Endothelial cell of umbilical vein (primary cell): ENCODE measurements at regions not wholly inside any gene's neighbourhood (a gene's known extent, or its start where the extent isn't known, plus 50 kb on each side); places are given as distances from the start of the nearest gene placed in this dataset.

ENCODE experiments used
- BruUV-seq: library from RNA; stranded (reverse); fragments of 400-500 nt; replicated peaks from 2 replicates; lab custom pipeline; 2021; lab: Mats Ljungman, UMichigan
- CTCF ChIA-PET: fragments of 300-600, 350-600 bp; sonication (Branson Sonifier 250); formaldehyde crosslinking; loops from one replicate; lab custom pipeline; 2021; ENCODE audit warnings: antibody characterized with exemption, inconsistent platforms; lab: Charles Lee
- POLR2A ChIA-PET: fragments of 300-600, 350-600 bp; sonication (Branson Sonifier 250); formaldehyde crosslinking; loops from one replicate; lab custom pipeline; 2021; ENCODE audit warnings: antibody characterized with exemption, inconsistent platforms; lab: Charles Lee
- DNase-seq: peaks from one replicate; pipeline ENCODE4 v3.0.0-alpha.2; 2011; ENCODE audit warnings: low read depth, low spot score
- FAIRE-seq: peaks from 2 replicates; lab custom pipeline; 2011; peaks lifted over from hg19 to GRCh38; lab: Jason Lieb, UNC
- H2AFZ ChIP-seq: 2 replicates; pipeline ENCODE4 v1.6.0; 2012; ENCODE audit warnings: low read depth, low read length, control low read depth, inconsistent platforms
- H3K27ac ChIP-seq: 2 replicates; pipeline ENCODE4 v1.5.1; 2011; ENCODE audit warnings: low read depth, mild to moderate bottlenecking, control low read depth, low read length, moderate library complexity; ENCODE audit not compliant: insufficient read depth
- H3K27me3 ChIP-seq, 2 experiments: 2 replicates each; pipeline versions ENCODE4 v1.6.0 to v1.6.1; 2011; ENCODE audit warnings: low read length in 2 of 2, mixed read lengths in 1 of 2; ENCODE audit not compliant: control insufficient read depth in 2 of 2, insufficient read depth in 2 of 2
- H3K36me3 ChIP-seq, 2 experiments: 2 replicates in 1 of 2; 3 replicates in 1 of 2; pipeline ENCODE4 v1.5.1; 2011; ENCODE audit warnings: low read length in 2 of 2, mild to moderate bottlenecking in 1 of 2, moderate library complexity in 1 of 2; ENCODE audit not compliant: control insufficient read depth in 2 of 2, insufficient read depth in 2 of 2; ENCODE audit errors: extremely low read depth in 1 of 2
- H3K4me1 ChIP-seq: 3 replicates; pipeline ENCODE4 v1.5.1; 2011; ENCODE audit warnings: mild to moderate bottlenecking, low read length; ENCODE audit not compliant: control insufficient read depth, insufficient read depth; ENCODE audit errors: extremely low read depth
- H3K4me2 ChIP-seq: 2 replicates; pipeline ENCODE4 v1.6.1; 2011; ENCODE audit warnings: low read length, control low read depth, mixed read lengths; ENCODE audit not compliant: insufficient read depth
- H3K4me3 ChIP-seq, 3 experiments: fragments of 200-600 bp in 1 of 3; sonication (generic), shearing (Covaris generic) in 1 of 3; replicated peaks in 1 of 3; 2 replicates each; pipeline ENCODE4 v1.5.1; 2011 to 2016; ENCODE audit warnings: control low read depth in 3 of 3, low read length in 3 of 3, mild to moderate bottlenecking in 2 of 3, inconsistent platforms in 1 of 3, low read depth in 1 of 3, moderate library complexity in 1 of 3; ENCODE audit not compliant: insufficient read depth in 1 of 3
- H3K79me2 ChIP-seq: 2 replicates; pipeline ENCODE4 v1.6.0; 2012; ENCODE audit warnings: low read length, inconsistent platforms; ENCODE audit not compliant: control insufficient read depth, insufficient read depth
- H3K9ac ChIP-seq: replicated peaks from 2 replicates; pipeline ENCODE3; 2011; ENCODE audit warnings: low read length, control low read depth; ENCODE audit not compliant: insufficient read depth; ENCODE audit errors: extremely low read depth
- H3K9me1 ChIP-seq: replicated peaks from 3 replicates; pipeline ENCODE4 v1.6.0; 2011; ENCODE audit warnings: mild to moderate bottlenecking, low read length; ENCODE audit not compliant: control insufficient read depth, insufficient read depth; ENCODE audit errors: extremely low read depth
- H3K9me3 ChIP-seq: replicated peaks from 2 replicates; pipeline ENCODE4 v1.5.1; 2012; ENCODE audit warnings: low read length, inconsistent platforms; ENCODE audit not compliant: control insufficient read depth, insufficient read depth
- H4K20me1 ChIP-seq: replicated peaks from 2 replicates; pipeline ENCODE3; 2011; ENCODE audit warnings: mild to moderate bottlenecking, low read length; ENCODE audit not compliant: control insufficient read depth, insufficient read depth; ENCODE audit errors: extremely low read depth
- CTCF ChIP-seq, 2 donors: IDR thresholded peaks; 1 replicate in 1 of 2; 2 replicates in 1 of 2; pipeline ENCODE4 v1.5.1; 2011; ENCODE audit warnings: low read length in 2 of 2, mild to moderate bottlenecking in 2 of 2, moderate library complexity in 2 of 2, control low read depth in 1 of 2, inconsistent platforms in 1 of 2, low read depth in 1 of 2; ENCODE audit not compliant: insufficient read depth in 1 of 2; ENCODE audit errors: extremely low read depth in 1 of 2
- EZH2 ChIP-seq: IDR thresholded peaks from 2 replicates; pipeline ENCODE4 v1.6.1; 2012; ENCODE audit warnings: borderline replicate concordance, low read depth, mild to moderate bottlenecking, moderate library complexity, low read length, inconsistent platforms; ENCODE audit not compliant: severe bottlenecking
- FOS ChIP-seq: IDR thresholded peaks from 2 replicates; pipeline ENCODE4 v1.6.1; 2011; ENCODE audit warnings: mild to moderate bottlenecking, low read length, moderate library complexity, borderline replicate concordance; ENCODE audit not compliant: insufficient read depth
- GATA2 ChIP-seq: IDR thresholded peaks from 2 replicates; pipeline ENCODE4 v1.7.0; 2011; ENCODE audit warnings: low read depth, mild to moderate bottlenecking, moderate library complexity, mixed read lengths, low read length; ENCODE audit not compliant: insufficient read length, insufficient read depth
- JUN ChIP-seq: IDR thresholded peaks from 2 replicates; pipeline ENCODE4 v1.6.1; 2011; ENCODE audit warnings: borderline replicate concordance, low read depth; ENCODE audit not compliant: insufficient read length, insufficient read depth
- MAX ChIP-seq: IDR thresholded peaks from 2 replicates; pipeline ENCODE4 v1.6.1; 2011; ENCODE audit not compliant: insufficient read depth, insufficient read length
- MYC ChIP-seq: IDR thresholded peaks from one replicate; pipeline ENCODE4 v1.6.1; 2011; ENCODE audit warnings: mild to moderate bottlenecking, low read depth, low read length
- POLR2A ChIP-seq: IDR thresholded peaks from 2 replicates; pipeline ENCODE4 v1.6.1; 2012; ENCODE audit warnings: low read depth, mild to moderate bottlenecking, control low read depth, low read length
- POLR2AphosphoS5 ChIP-seq: IDR thresholded peaks from 2 replicates; pipeline ENCODE4 v1.6.1; 2012; ENCODE audit warnings: low read depth, mild to moderate bottlenecking, control low read depth, low read length, moderate library complexity; ENCODE audit not compliant: insufficient read depth
- dilution Hi-C: fragments of 300-500 bp; cut with MboI; formaldehyde crosslinking; loops from one replicate; pipeline ENCODE4 v1.15.0; 2019; ENCODE audit warnings: low sequenced_read_pairs; ENCODE audit not compliant: extremely low pct_ligation_motif_present
- intact Hi-C: fragments of 100-400 bp; cut with micrococcal nuclease; formaldehyde crosslinking; loops from one replicate; pipeline ENCODE4 v1.10.0; 2022

GRCh38 chr6:78363688-78364087 is 503.7 kb upstream of the IRAK1BP1 start:
- Histone ChIP-seq H3K9me3 (no peaks in the 10 kb centered on the region), H2AFZ (no peak overlapping the region), H3K79me2 (no peaks in the 10 kb centered on the region), H3K4me2 (no peak overlapping the region), H3K9ac (no peak overlapping the region), H3K4me1 (no peaks in the 10 kb centered on the region), H3K27me3 (no peaks in the 10 kb centered on the region), H4K20me1 (no peaks in the 10 kb centered on the region), H3K4me3 (no peak overlapping the region), H3K9me1 (no peaks in the 10 kb centered on the region), H3K36me3 (no peaks in the 10 kb centered on the region), H3K27ac (no peak overlapping the region)
- FAIRE-seq (no peak), DNase-seq (no peak)
- POLR2A ChIA-PET = no interaction called here
- CTCF ChIA-PET = no interaction called here
- TF ChIP-seq GATA2 (no peak), FOS (no peak), CTCF (IDR thresholded peaks at IDR 0.05; ENCODE audit: extremely low read depth in 1 of 2, insufficient read depth in 1 of 2, low read depth in 1 of 2, low read length in 2 of 2) (no peak), MYC (no peak), POLR2AphosphoS5 (no peak), JUN (no peak), MAX (no peak), EZH2 (no peak), POLR2A (no peak)
- dilution Hi-C loops (no loop called here), intact Hi-C loops (no loop called here)
- BruUV-seq = no TSS peak
